ENCODE measurements at regions not wholly inside any gene's neighbourhood (a gene's known extent, or its start where the extent isn't known, plus 50 kb on each side); places are given as distances from the start of the nearest gene placed in this dataset.

DNA sequence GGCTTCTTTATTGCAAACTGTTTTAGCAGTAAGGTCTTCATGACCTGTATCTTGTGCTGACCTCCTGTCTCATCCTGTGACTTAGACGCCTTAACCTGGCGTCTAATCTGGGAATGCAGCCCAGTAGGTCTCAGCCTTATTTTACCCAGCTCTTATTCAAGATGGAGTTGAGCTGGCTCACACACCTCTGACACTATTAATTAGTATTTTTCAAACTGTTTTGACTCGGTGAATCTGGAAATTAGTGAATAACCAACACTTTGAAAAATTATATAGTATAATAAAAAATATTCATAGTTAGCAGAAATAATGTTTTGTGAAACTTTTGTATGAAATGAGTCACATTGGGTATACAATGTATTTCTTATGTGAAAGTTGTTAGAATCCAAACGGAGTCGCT, 189.4 kb downstream of the PDGFRA start:
- Histone ChIP-seq H3K9ac (replicated peaks in 1 of 4; ENCODE audit: extremely low read depth in 1 of 4, low read depth in 3 of 4, low read length in 3 of 4) (no peak overlapping the region), H3K18ac (ENCODE audit: extremely low read depth, low read length) (no peak overlapping the region), H2BK12ac (ENCODE audit: low read depth, low read length) (no peak overlapping the region), H4K20me1 (replicated peaks in 1 of 2; ENCODE audit: control insufficient read depth in 1 of 2, insufficient read depth in 2 of 2, low read length in 2 of 2) (no peaks in the 10 kb centered on the region), H3K9me3 (ENCODE audit: insufficient read depth in 2 of 2, low read depth in 1 of 2, low read length in 1 of 2) (peaks cover 4% of the 10 kb centered on the region in 2 experiments; a peak in 2 of 4 replicates), H4K8ac (ENCODE audit: extremely low read depth, insufficient read depth, low read length) (no peak overlapping the region), H3K23me2 (ENCODE audit: low read depth, low read length) (no peaks in the 10 kb centered on the region; the same call in 1 of the 2 replicates), H3K4me2 (ENCODE audit: insufficient read depth in 1 of 2, low read depth in 2 of 2, low read length in 2 of 2) (no peak overlapping the region), H2BK120ac (replicated peaks; ENCODE audit: low read depth, low read length) (no peak overlapping the region), H2BK20ac (ENCODE audit: low read length) (no peak overlapping the region), H4K91ac (replicated peaks; ENCODE audit: insufficient read length, low read length) (no peak overlapping the region), H4K5ac (ENCODE audit: insufficient read length, low read depth, low read length) (no peak overlapping the region), H3K4me1 (replicated peaks in 1 of 4; ENCODE audit: control insufficient read depth in 3 of 4, insufficient read depth in 4 of 4, low read length in 3 of 4) (0 out of 7 replicates have a peak, but pooled peaks cover 0 to 2% (median 0%) of the 10 kb centered on the region in 4 experiments), H3K14ac (ENCODE audit: insufficient read length) (no peak overlapping the region), H2BK5ac (ENCODE audit: low read depth, low read length) (no peak overlapping the region), H2AK5ac (ENCODE audit: low read depth, low read length) (no peak overlapping the region), H3K27ac (ENCODE audit: low read depth, low read length) (no peak overlapping the region), H3K27me3 (replicated peaks in 1 of 4; ENCODE audit: control insufficient read depth in 3 of 4, extremely low read depth in 1 of 4, insufficient read depth in 3 of 4, low read length in 3 of 4) (no peaks in the 10 kb centered on the region), H3K79me2 (ENCODE audit: control insufficient read depth in 1 of 2, insufficient read depth in 2 of 2, low read length in 2 of 2) (no peaks in the 10 kb centered on the region), H3K23ac (ENCODE audit: insufficient read length) (no peak overlapping the region), H3K79me1 (ENCODE audit: low read depth, low read length) (no peaks in the 10 kb centered on the region), H3K56ac (replicated peaks; ENCODE audit: insufficient read length, low read depth, low read length) (no peak overlapping the region), H2BK15ac (ENCODE audit: low read length) (no peak overlapping the region), H3K4me3 (ENCODE audit: extremely low read depth in 1 of 4, insufficient read depth in 2 of 4, low read depth in 3 of 4, low read length in 4 of 4) (no peak overlapping the region), H3K4ac (replicated peaks; ENCODE audit: insufficient read length, low read depth, low read length) (no peak overlapping the region), H2AFZ (ENCODE audit: low read length) (no peak overlapping the region), H3K36me3 (ENCODE audit: control insufficient read depth in 2 of 4, insufficient read depth in 4 of 4, low read length in 3 of 4) (peaks cover 0 to 3% (median 0%) of the 10 kb centered on the region in 4 experiments; a peak in 1 of 8 replicates)
- FAIRE-seq (no peak), DNase-seq (ENCODE audit: low read depth in 1 of 2, low spot score in 2 of 2) (no peak)
- ChIA-PET CTCF (ENCODE audit: partially characterized antibody) (interaction anchor here (0.9 to 2.2 kb wide), 2 partner anchors 16 to 22 kb away, joined by 4 to 10 read pairs; no protein-coding TSS in a partner anchor), POLR2A (ENCODE audit: partially characterized antibody) (no interaction called here)
- 90% methylated on average over 5 of the region's 5 CpGs; no CpG with 5 or more reads in 1 of the 2 experiments for WGBS, 2 experiments (ENCODE audit: extremely low coverage in 1 of 2, insufficient coverage in 1 of 2, insufficient read length in 1 of 2, insufficient replicate concordance in 2 of 2, low coverage in 1 of 2, low lambda C conversion rate in 2 of 2, missing lambda C conversion rate in 1 of 2)
- TF ChIP-seq KDM5A (IDR thresholded peaks at IDR 0.05; ENCODE audit: low read length) (no peak), RAD21 (IDR thresholded peaks at IDR 0.05 in 1 of 2, conservative IDR thresholded peaks at IDR 0.05 in 1 of 2; ENCODE audit: low read depth in 2 of 2, low read length in 2 of 2) (no peak), TAF7 (optimal IDR thresholded peaks at IDR 0.05; ENCODE audit: borderline replicate concordance, low read depth, low read length) (no peak), TEAD4 (IDR thresholded peaks at IDR 0.05; ENCODE audit: low read depth, low read length) (no peak), NANOG (IDR thresholded peaks at IDR 0.05; ENCODE audit: insufficient read depth, low read depth, low read length, poor library complexity, severe bottlenecking) (no peak), HDAC6 (IDR thresholded peaks at IDR 0.05; ENCODE audit: low read depth, low read length) (no peak), CBX5 (IDR thresholded peaks at IDR 0.05; ENCODE audit: low read depth, low read length) (no peak), SIRT6 (IDR thresholded peaks at IDR 0.05; ENCODE audit: low read length) (no peak), SUZ12 (IDR thresholded peaks at IDR 0.05; ENCODE audit: low read length) (no peak), TAF1 (IDR thresholded peaks at IDR 0.05; ENCODE audit: low read depth, low read length) (no peak)
- TF ChIP-seq, protein P1, sequence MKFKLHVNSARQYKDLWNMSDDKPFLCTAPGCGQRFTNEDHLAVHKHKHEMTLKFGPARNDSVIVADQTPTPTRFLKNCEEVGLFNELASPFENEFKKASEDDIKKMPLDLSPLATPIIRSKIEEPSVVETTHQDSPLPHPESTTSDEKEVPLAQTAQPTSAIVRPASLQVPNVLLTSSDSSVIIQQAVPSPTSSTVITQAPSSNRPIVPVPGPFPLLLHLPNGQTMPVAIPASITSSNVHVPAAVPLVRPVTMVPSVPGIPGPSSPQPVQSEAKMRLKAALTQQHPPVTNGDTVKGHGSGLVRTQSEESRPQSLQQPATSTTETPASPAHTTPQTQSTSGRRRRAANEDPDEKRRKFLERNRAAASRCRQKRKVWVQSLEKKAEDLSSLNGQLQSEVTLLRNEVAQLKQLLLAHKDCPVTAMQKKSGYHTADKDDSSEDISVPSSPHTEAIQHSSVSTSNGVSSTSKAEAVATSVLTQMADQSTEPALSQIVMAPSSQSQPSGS (IDR thresholded peaks at IDR 0.05; ENCODE audit: low read length), result no peak
